GM12878 (cell line): ENCODE measurements at regions not wholly inside any gene's neighbourhood (a gene's known extent, or its start where the extent isn't known, plus 50 kb on each side); places are given as distances from the start of the nearest gene placed in this dataset.

Source experiments
- CUX1 ChIP-seq: IDR thresholded peaks from 2 replicates; pipeline ENCODE4 v1.6.1; 2012; ENCODE audit warnings: improper control_type of control experiment, low read depth, low read length; ENCODE audit not compliant: insufficient replicate concordance
- ZBTB33 ChIP-seq: fragments of 450-650 bp; IDR thresholded peaks from 2 replicates; pipeline ENCODE4 v1.6.1; 2017; ENCODE audit warnings: mild to moderate bottlenecking
- ZNF687 ChIP-seq: fragments of 450-650 bp; IDR thresholded peaks from 2 replicates; pipeline ENCODE4 v1.6.1; 2017; ENCODE audit warnings: mild to moderate bottlenecking, moderate library complexity
- ZZZ3 ChIP-seq: IDR thresholded peaks from 2 replicates; pipeline ENCODE4 v1.6.1; 2011; ENCODE audit warnings: low read depth; ENCODE audit not compliant: control insufficient read depth, insufficient read length
- TF ChIP-seq, protein P1 (sequence below): fragments of 450-650 bp; formaldehyde crosslinking; IDR thresholded peaks from 2 replicates; pipeline ENCODE4 v1.5.0; 2022; ENCODE audit warnings: mild to moderate bottlenecking, missing genetic modification characterization

DNA sequence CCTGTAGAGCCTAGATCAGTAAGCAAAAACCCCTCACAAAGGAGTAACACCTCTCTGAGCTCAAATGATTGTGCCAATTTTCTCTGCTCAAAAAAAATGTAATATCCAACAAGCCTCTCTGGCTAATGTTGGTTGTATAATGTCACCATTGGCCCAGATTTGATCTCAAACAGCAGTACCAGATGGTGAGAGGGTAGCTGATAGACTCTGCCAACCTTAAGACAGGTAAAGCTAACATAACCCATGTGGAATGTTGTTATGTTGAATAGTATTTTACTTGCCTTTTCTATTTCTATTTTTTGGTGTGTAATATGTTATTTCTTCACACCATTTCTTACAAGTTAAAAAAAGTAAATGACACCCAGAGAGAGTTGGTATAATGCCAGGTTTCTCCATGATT, 166.7 kb upstream of the GUCY1A2 start (continued):
- TF ChIP-seq CUX1, result no peak
- no peak for TF ChIP-seq ZZZ3
- no peak for TF ChIP-seq ZBTB33
- TF ChIP-seq ZNF687, result no peak
- TF ChIP-seq, protein P1, sequence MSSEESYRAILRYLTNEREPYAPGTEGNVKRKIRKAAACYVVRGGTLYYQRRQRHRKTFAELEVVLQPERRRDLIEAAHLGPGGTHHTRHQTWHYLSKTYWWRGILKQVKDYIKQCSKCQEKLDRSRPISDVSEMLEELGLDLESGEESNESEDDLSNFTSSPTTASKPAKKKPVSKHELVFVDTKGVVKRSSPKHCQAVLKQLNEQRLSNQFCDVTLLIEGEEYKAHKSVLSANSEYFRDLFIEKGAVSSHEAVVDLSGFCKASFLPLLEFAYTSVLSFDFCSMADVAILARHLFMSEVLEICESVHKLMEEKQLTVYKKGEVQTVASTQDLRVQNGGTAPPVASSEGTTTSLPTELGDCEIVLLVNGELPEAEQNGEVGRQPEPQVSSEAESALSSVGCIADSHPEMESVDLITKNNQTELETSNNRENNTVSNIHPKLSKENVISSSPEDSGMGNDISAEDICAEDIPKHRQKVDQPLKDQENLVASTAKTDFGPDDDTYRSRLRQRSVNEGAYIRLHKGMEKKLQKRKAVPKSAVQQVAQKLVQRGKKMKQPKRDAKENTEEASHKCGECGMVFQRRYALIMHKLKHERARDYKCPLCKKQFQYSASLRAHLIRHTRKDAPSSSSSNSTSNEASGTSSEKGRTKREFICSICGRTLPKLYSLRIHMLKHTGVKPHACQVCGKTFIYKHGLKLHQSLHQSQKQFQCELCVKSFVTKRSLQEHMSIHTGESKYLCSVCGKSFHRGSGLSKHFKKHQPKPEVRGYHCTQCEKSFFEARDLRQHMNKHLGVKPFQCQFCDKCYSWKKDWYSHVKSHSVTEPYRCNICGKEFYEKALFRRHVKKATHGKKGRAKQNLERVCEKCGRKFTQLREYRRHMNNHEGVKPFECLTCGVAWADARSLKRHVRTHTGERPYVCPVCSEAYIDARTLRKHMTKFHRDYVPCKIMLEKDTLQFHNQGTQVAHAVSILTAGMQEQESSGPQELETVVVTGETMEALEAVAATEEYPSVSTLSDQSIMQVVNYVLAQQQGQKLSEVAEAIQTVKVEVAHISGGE (CRISPR knock-in tag), result no peak
